CD14-positive monocyte (primary cell): ENCODE measurements at regions not wholly inside any gene's neighbourhood (a gene's known extent, or its start where the extent isn't known, plus 50 kb on each side); places are given as distances from the start of the nearest gene placed in this dataset.

Experiments
- DNase-seq, 3 donors: peaks; one replicate each; pipeline ENCODE4 v3.0.0-alpha.2; 2011 to 2022
- H2AFZ ChIP-seq: 2 replicates; pipeline ENCODE4 v1.6.0; 2012; ENCODE audit warnings: mild to moderate bottlenecking, low read depth, low read length, inconsistent platforms; ENCODE audit not compliant: insufficient read depth, poor library complexity, severe bottlenecking
- H3K27ac ChIP-seq, 2 donors: 1 replicate in 1 of 2; 2 replicates in 1 of 2; pipeline ENCODE4 v1.5.1; 2012 to 2013; ENCODE audit warnings: low read length in 2 of 2, control low read depth in 1 of 2, inconsistent platforms in 1 of 2, low read depth in 1 of 2, mild to moderate bottlenecking in 1 of 2
- H3K27me3 ChIP-seq, 2 donors: one replicate each; pipeline versions ENCODE4 v1.6.0 to v1.6.1; 2011 to 2013; ENCODE audit warnings: low read length in 2 of 2; ENCODE audit not compliant: control insufficient read depth in 2 of 2, insufficient read depth in 2 of 2
- H3K36me3 ChIP-seq, 2 donors: replicated peaks in 1 of 2; 1 replicate in 1 of 2; 2 replicates in 1 of 2; pipeline versions ENCODE4 v1.5.1 to v1.6.1; 2012 to 2013; ENCODE audit warnings: low read length in 2 of 2, control low read depth in 1 of 2, inconsistent platforms in 1 of 2, mild to moderate bottlenecking in 1 of 2; ENCODE audit not compliant: insufficient read depth in 2 of 2, control insufficient read depth in 1 of 2
- H3K4me1 ChIP-seq, 2 donors: 1 replicate in 1 of 2; 2 replicates in 1 of 2; pipeline versions ENCODE4 v1.5.1 to v1.6.1; 2012 to 2013; ENCODE audit warnings: low read length in 2 of 2, control low read depth in 1 of 2, inconsistent platforms in 1 of 2, mild to moderate bottlenecking in 1 of 2, moderate library complexity in 1 of 2; ENCODE audit not compliant: insufficient read depth in 2 of 2, control insufficient read depth in 1 of 2
- H3K4me2 ChIP-seq: replicated peaks from 2 replicates; pipeline ENCODE3; 2012; ENCODE audit warnings: low read length, moderate library complexity, mild to moderate bottlenecking; ENCODE audit not compliant: poor library complexity, severe bottlenecking; ENCODE audit errors: extremely low read depth
- H3K4me3 ChIP-seq, 3 experiments: fragments of 200-600 bp in 1 of 3; sonication (generic) in 1 of 3; replicated peaks in 1 of 3; 1 replicate in 2 of 3; 2 replicates in 1 of 3; pipeline ENCODE4 v1.5.1; 2011 to 2013; ENCODE audit warnings: low read length in 3 of 3, mild to moderate bottlenecking in 3 of 3, control low read depth in 2 of 3, low read depth in 2 of 3, inconsistent platforms in 1 of 3, moderate library complexity in 1 of 3
- H3K79me2 ChIP-seq: 2 replicates; pipeline ENCODE4 v1.6.0; 2012; ENCODE audit warnings: mild to moderate bottlenecking, control low read depth, inconsistent platforms, low read length, moderate library complexity; ENCODE audit not compliant: insufficient read depth
- H3K9ac ChIP-seq: 2 replicates; pipeline ENCODE4 v1.6.0; 2017; ENCODE audit warnings: low read length, mild to moderate bottlenecking; ENCODE audit not compliant: insufficient read depth, poor library complexity, severe bottlenecking
- H3K9me3 ChIP-seq, 2 donors: replicated peaks in 1 of 2; 1 replicate in 1 of 2; 2 replicates in 1 of 2; pipeline versions ENCODE4 v1.5.1 to v1.6.1; 2012 to 2013; ENCODE audit warnings: low read length in 2 of 2, control low read depth in 1 of 2; ENCODE audit not compliant: control insufficient read depth in 1 of 2, insufficient read depth in 1 of 2
- H4K20me1 ChIP-seq: 2 replicates; pipeline ENCODE4 v1.6.0; 2012; ENCODE audit warnings: mild to moderate bottlenecking, low read length, control low read depth, moderate library complexity; ENCODE audit not compliant: insufficient read depth
- H3K27ac Mint-ChIP-seq, 7 donors: one replicate each; pipeline ENCODE4 v1.8.0; 2020; ENCODE audit warnings: mild to moderate bottlenecking in 7 of 7, mixed read lengths in 7 of 7, moderate library complexity in 6 of 7, inconsistent platforms in 2 of 7
- H3K27me3 Mint-ChIP-seq, 3 donors: one replicate each; pipeline ENCODE4 v1.8.0; 2021 to 2022; ENCODE audit warnings: low read depth in 3 of 3, mild to moderate bottlenecking in 3 of 3, mixed read lengths in 3 of 3, moderate library complexity in 3 of 3, inconsistent platforms in 1 of 3
- H3K36me3 Mint-ChIP-seq, 2 donors: one replicate each; pipeline ENCODE4 v1.8.0; 2020; ENCODE audit warnings: mixed read lengths in 2 of 2, inconsistent platforms in 1 of 2, mild to moderate bottlenecking in 1 of 2
- H3K4me1 Mint-ChIP-seq: one replicate; pipeline ENCODE4 v1.8.0; 2020; ENCODE audit warnings: mild to moderate bottlenecking, mixed read lengths
- H3K4me3 Mint-ChIP-seq, 2 donors: one replicate each; pipeline ENCODE4 v1.8.0; 2020; ENCODE audit warnings: mild to moderate bottlenecking in 2 of 2, mixed read lengths in 2 of 2, moderate library complexity in 1 of 2
- H3K9me3 Mint-ChIP-seq, 7 donors: one replicate each; pipeline ENCODE4 v1.8.0; 2020 to 2022; ENCODE audit warnings: mixed read lengths in 7 of 7, mild to moderate bottlenecking in 6 of 7, moderate library complexity in 6 of 7, inconsistent platforms in 2 of 7
- CTCF ChIP-seq: fragments of 200-600 bp; IDR thresholded peaks from one replicate; pipeline ENCODE4 v1.8.0; 2022; ENCODE audit warnings: antibody characterized with exemption, mild to moderate bottlenecking
- WGBS: methylation state at CpG from one replicate; pipeline ENCODE4 v1.1.5; 2013; ENCODE audit warnings: missing lambda C conversion rate; ENCODE audit not compliant: insufficient coverage; 5-methylcytosine and 5-hydroxymethylcytosine counted together
- intact Hi-C, 2 donors: fragments of 100-400 bp; cut with micrococcal nuclease; formaldehyde crosslinking; loops; one replicate each; pipeline versions ENCODE4 v1.15.0 to v1.15.1; 2023

- Mint-ChIP-seq H3K27ac (peak overlapping the region in 1 of 7 donors; percentile 45), H3K36me3 (no peaks in the 10 kb centered on the region), H3K4me3 (no peak overlapping the region), H3K4me1 (no peaks in the 10 kb centered on the region), H3K27me3 (peaks cover 0 to 3% (median 2%) of the 10 kb centered on the region in 3 donors), H3K9me3 (peaks cover under 1 to 11% (median 5%) of the 10 kb centered on the region in 7 donors)
- DNase-seq: no peak
- Histone ChIP-seq H3K79me2 (no peaks in the 10 kb centered on the region), H3K4me2 (no peak overlapping the region), H3K9ac (no peak overlapping the region), H3K27ac (no peak overlapping the region), H2AFZ (no peak overlapping the region), H3K4me3 (no peak overlapping the region), H3K4me1 (no peaks in the 10 kb centered on the region), H3K27me3 (no peaks in the 10 kb centered on the region), H3K9me3 (peaks cover 3% of the 10 kb centered on the region in 2 donors), H4K20me1 (no peaks in the 10 kb centered on the region), H3K36me3 (no peaks in the 10 kb centered on the region)
- no peak for TF ChIP-seq CTCF
- WGBS: 81% methylated on average over 12 of the region's 16 CpGs
- intact Hi-C loops: no loop called here
Observed at GRCh38 chr11:134753771-134754520, 341.9 kb upstream of the B3GAT1 start.

GRCh38 chr11:134752964-134753770, 341.1 kb upstream of the B3GAT1 start:
- no peaks in the 10 kb centered on the region for H3K79me2 ChIP-seq
- H3K27me3 ChIP-seq: no peaks in the 10 kb centered on the region
- Mint-ChIP-seq H3K4me3 (no peak overlapping the region), H3K36me3 (no peaks in the 10 kb centered on the region), H3K9me3 (peaks cover 5 to 17% (median 9%) of the 10 kb centered on the region in 7 donors), H3K27ac (no peak overlapping the region), H3K27me3 (peaks cover 0 to 3% (median 2%) of the 10 kb centered on the region in 3 donors), H3K4me1 (no peaks in the 10 kb centered on the region)
- no peak overlapping the region for H3K4me3 ChIP-seq
- no peak overlapping the region for H2AFZ ChIP-seq
- H3K36me3 ChIP-seq: no peaks in the 10 kb centered on the region
- no peak overlapping the region for H3K27ac ChIP-seq
- H4K20me1 ChIP-seq: no peaks in the 10 kb centered on the region
- no peak overlapping the region for H3K4me2 ChIP-seq
- no peak for TF ChIP-seq CTCF
- peaks cover 8 to 11% of the 10 kb centered on the region in 2 donors for H3K9me3 ChIP-seq
- DNase-seq: no peak
- intact Hi-C loops: no loop called here
- no peaks in the 10 kb centered on the region for H3K4me1 ChIP-seq
- WGBS: 79% methylated on average over 10 of the region's 13 CpGs
- H3K9ac ChIP-seq: no peak overlapping the region
